ENCODE measurements at regions not wholly inside any gene's neighbourhood (a gene's known extent, or its start where the extent isn't known, plus 50 kb on each side); places are given as distances from the start of the nearest gene placed in this dataset.
"Not testable (repeated sequence)": the region's sequence is repeated elsewhere in the genome, so short reads cannot be mapped to it uniquely, and the experiment has no call there.

DNA sequence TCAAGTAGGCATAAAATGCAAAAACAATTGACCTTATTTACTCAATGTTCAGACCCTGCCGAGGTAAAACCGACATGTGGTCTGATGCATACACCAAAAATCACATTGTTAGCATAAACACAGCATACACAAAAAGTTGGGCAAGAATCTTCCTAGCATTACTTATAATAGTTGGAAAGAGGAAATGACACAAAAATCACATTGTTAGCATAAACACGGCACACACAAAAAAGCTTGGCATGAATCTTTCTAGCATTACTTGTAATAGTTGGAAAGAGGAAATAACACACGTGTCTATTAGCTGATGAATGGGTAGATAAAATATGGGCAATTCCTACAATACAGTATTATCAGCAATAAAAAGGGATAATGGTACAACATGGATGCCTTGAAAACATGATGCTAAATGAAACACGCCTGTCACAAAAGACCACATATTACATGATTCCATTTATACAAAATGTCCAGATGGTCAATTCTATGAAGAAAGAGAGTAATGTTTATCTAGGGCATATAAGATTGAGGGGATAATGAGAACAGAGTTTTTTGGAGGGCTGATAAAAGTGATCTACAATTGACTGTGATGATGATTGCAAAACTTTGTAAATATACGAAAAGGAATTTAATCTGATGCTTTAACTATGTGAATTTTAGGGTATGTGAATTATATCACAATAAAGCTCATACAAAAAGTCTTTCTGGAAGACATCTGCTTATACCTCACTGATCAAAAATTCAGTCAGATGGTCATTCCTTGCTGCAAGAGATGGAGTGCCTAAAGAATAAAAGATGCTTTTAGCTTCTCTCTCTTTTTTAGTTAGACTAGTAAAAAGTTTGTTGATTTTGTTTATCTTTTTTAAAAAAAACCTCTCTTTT is 1019.5 kb upstream of the CITED2 start:
- H3K9me3 Mint-ChIP-seq (ENCODE audit: insufficient read depth) = no peaks in the 10 kb centered on the region
- no peak overlapping the region for H3K4me3 Mint-ChIP-seq
- CTCF ChIA-PET = no interaction called here
- ATAC-seq (no peak), DNase-seq (no peak)
- no peaks in the 10 kb centered on the region for H3K4me1 Mint-ChIP-seq (ENCODE audit: low read depth)
- no peak overlapping the region for H3K27ac Mint-ChIP-seq
- no peaks in the 10 kb centered on the region for H3K36me3 Mint-ChIP-seq (ENCODE audit: low read depth)
- POLR2A ChIA-PET = no interaction called here
- peaks cover 3% of the 10 kb centered on the region for H3K27me3 Mint-ChIP-seq (ENCODE audit: low read depth)

DNA sequence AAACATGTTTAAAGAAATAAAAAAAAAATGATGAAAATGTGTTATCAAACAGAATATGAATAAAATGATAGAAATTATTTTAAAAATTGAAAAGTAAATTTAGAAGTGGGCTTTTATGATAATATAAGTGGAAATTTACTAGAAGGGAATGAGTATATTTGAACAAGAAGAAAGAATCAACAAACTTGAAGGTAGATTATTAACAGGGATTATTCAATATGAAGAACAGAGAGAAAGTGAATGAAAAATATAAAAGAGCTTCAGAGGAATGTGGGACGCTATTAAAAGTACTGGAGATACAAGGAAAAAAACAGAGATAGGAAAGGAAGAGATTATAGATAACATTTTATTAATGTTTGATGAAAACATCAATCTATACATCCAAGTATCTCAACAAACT is 1014.4 kb upstream of the CITED2 start:
- Mint-ChIP-seq H3K27ac (no peak overlapping the region), H3K4me1 (ENCODE audit: low read depth) (no peaks in the 10 kb centered on the region), H3K27me3 (ENCODE audit: low read depth) (peaks cover 3% of the 10 kb centered on the region), H3K36me3 (ENCODE audit: low read depth) (no peaks in the 10 kb centered on the region), H3K9me3 (ENCODE audit: insufficient read depth) (peaks cover 3% of the 10 kb centered on the region), H3K4me3 (no peak overlapping the region)
- CTCF ChIA-PET = no interaction called here
- DNase-seq (no peak), ATAC-seq (no peak)
- POLR2A ChIA-PET = no interaction called here

DNA sequence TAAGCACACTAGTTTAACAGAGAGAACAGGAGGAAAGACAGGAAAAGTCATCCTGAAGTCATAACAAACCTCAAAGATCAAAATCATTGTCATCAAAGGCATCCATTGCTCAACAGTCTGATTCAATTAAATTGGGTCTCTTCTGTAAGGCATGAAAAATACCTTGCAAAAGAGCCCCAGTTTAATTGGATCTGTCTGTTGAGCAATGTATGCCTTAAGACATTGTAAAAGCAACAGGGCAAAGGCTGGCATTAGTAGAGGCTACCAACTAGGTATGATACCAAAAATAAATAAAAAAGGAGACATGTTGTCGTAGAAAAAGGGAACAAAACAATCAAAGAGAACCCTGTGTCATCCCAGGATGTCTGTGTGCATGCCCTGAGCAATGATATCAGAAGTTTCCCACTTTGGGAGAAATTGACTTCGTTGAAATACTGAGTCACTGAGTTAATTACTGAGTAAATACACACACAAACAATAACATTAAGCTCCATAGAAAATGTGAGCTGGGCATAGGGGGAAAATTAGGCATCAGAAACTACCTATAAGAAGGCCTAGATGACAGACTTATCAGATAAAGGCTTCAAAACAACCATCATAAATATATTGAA is 1013.8 kb upstream of the CITED2 start:
- H3K27me3 Mint-ChIP-seq (ENCODE audit: low read depth) = no peaks in the 10 kb centered on the region
- peaks cover 4% of the 10 kb centered on the region for H3K9me3 Mint-ChIP-seq (ENCODE audit: insufficient read depth)
- ATAC-seq (no peak), DNase-seq (no peak)
- no peaks in the 10 kb centered on the region for H3K36me3 Mint-ChIP-seq (ENCODE audit: low read depth)
- POLR2A ChIA-PET = interaction anchor here (0.5 kb wide), 1 partner anchor 36 kb away, joined by 4 read pairs; no protein-coding TSS in a partner anchor
- H3K4me3 Mint-ChIP-seq = no peak overlapping the region
- H3K4me1 Mint-ChIP-seq (ENCODE audit: low read depth) = no peaks in the 10 kb centered on the region
- no peak overlapping the region for H3K27ac Mint-ChIP-seq
- CTCF ChIA-PET = no interaction called here

DNA sequence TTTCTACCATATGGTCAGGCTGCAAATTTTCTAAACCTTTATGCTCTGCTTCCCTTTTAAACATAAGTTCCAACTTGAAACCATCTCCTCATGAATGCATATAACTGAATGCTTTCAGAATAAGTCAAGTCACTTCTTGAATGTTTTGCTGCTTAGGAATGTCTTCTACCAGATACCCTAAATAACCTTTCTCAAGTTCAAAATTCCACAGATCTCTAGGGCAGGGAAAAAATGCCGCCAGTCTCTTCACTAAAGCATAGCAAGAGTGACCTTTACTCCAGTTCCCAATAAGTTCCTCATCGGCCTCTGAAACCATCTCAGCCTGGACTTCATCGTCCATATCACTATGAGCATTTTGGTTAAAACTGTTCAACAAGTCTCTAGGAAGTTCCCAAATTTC is 1011.2 kb upstream of the CITED2 start:
- Mint-ChIP-seq H3K36me3 (ENCODE audit: low read depth) (no peaks in the 10 kb centered on the region), H3K27ac (no peak overlapping the region)
- CTCF ChIA-PET = no interaction called here

DNA sequence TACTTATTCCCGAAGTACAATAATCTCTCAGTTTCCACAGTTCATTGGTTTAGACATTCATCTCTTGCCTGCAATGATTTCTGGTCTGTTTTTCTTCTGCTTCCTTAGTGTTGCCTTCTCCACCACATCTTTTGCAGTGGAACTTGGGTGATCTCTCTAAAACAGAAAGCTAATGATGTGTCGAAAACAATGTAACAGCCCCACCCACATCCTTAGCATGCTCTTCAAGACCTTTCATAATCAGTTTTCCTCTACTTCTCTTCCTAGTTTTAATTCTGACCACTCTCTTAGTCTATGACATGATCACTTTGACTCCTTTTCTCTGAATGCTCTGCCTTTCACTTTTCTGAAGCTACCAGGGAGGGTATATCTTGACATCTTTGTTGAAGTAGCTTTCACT is 1007.9 kb upstream of the CITED2 start:
- ChIA-PET POLR2A (no interaction called here), CTCF (no interaction called here)
- no peak overlapping the region for H3K27ac Mint-ChIP-seq
- no peak overlapping the region for H3K4me3 Mint-ChIP-seq
- peaks cover 4% of the 10 kb centered on the region for H3K9me3 Mint-ChIP-seq (ENCODE audit: insufficient read depth)
- no peaks in the 10 kb centered on the region for H3K36me3 Mint-ChIP-seq (ENCODE audit: low read depth)
- ATAC-seq = no peak
- no peaks in the 10 kb centered on the region for H3K4me1 Mint-ChIP-seq (ENCODE audit: low read depth)
- no peaks in the 10 kb centered on the region for H3K27me3 Mint-ChIP-seq (ENCODE audit: low read depth)
- no peak for DNase-seq

More for the DNA sequence above, 1011.2 kb upstream of the CITED2 start:
- POLR2A ChIA-PET = no interaction called here
- ATAC-seq (no peak), DNase-seq (no peak)
- Mint-ChIP-seq H3K4me1 (ENCODE audit: low read depth) (no peaks in the 10 kb centered on the region), H3K4me3 (no peak overlapping the region), H3K9me3 (ENCODE audit: insufficient read depth) (peaks cover 4% of the 10 kb centered on the region), H3K27me3 (ENCODE audit: low read depth) (no peaks in the 10 kb centered on the region)

DNA sequence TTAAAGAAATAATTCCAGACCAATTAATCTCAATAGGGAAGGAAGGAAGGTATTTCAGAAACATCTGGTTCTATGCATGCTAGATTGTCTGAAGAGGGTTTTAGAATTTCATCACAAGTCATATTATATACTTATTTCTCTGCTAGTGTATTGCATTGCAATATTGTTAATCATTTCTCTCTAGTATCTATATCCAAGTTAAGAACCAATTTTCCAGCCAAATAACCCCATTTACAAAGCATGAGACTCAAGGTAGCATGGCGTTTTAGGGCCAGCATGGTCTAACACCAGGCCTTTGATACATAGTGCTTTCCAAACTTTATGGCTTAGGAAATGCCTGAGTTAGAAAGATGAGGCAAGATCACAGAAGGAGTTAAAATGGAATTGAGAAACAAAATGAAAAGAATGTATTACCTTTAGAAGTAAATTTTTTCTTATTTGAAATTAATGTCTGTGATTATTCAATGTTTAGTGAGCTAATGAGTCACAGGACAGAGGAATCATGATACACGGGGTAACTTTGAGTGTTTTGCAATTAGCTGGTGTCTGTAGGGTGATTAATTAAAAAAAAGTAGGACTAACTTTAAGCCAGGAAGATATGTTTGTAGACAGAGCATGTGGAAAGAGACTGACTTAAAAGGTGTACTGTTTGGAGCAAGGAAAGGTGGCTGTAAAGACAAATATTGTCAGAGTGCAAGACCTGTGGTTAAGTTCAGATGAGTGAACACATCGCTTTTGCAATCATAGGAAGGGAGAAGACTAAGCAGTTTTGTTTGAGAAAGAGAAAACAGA is 1006.2 kb upstream of the CITED2 start:
- H3K4me1 Mint-ChIP-seq (ENCODE audit: low read depth) = no peaks in the 10 kb centered on the region
- ATAC-seq (no peak), DNase-seq (no peak)
- CTCF ChIA-PET = no interaction called here
- no peaks in the 10 kb centered on the region for H3K27me3 Mint-ChIP-seq (ENCODE audit: low read depth)
- POLR2A ChIA-PET = no interaction called here
- peaks cover 4% of the 10 kb centered on the region for H3K9me3 Mint-ChIP-seq (ENCODE audit: insufficient read depth)
- no peak overlapping the region for H3K4me3 Mint-ChIP-seq
- H3K36me3 Mint-ChIP-seq (ENCODE audit: low read depth) = no peaks in the 10 kb centered on the region
- H3K27ac Mint-ChIP-seq = no peak overlapping the region

DNA sequence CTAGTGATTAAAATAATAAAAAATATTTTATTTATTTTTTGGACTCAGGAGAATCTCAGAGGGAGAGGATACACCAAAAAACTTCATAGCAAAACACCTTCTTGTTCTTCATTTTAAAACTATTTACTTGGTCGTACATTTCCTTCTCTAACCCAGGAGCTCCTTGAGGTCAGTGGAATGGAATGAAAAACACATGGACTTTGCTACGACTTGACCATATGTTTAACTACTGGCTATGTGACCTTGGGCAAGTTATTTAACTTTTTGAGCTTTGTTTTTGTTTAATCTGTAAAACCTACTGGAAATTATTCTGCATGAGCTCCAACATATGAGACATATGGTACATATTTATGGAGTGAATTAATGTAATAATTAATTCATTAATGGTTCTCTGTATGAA is 1005.5 kb upstream of the CITED2 start:
- Mint-ChIP-seq H3K27me3 (ENCODE audit: low read depth) (no peaks in the 10 kb centered on the region), H3K27ac (no peak overlapping the region), H3K4me1 (ENCODE audit: low read depth) (no peaks in the 10 kb centered on the region), H3K36me3 (ENCODE audit: low read depth) (no peaks in the 10 kb centered on the region), H3K4me3 (no peak overlapping the region), H3K9me3 (ENCODE audit: insufficient read depth) (peaks cover 4% of the 10 kb centered on the region)
- ChIA-PET POLR2A (no interaction called here), CTCF (no interaction called here)
- DNase-seq = no peak
- no peak for ATAC-seq

DNA sequence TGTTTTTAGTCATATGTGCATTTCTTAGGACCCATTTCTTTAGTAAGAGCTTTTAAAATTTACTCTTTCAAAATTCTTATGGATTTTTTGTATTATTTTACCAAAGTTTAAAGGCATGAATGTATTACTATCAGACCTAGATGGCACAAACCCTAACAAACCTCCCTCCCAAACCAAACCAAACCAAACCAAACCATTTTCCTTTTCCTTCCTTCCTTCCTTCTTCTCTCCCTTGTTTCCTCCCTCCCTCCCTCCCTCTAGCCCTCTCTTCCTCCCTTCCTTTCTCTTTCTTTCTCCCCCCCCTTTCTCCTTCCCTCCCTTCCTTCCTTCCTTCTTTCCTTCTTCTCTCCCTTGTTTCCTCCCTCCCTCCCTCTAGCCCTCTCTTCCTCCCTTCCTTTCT is 1001.8 kb upstream of the CITED2 start:
- no peaks in the 10 kb centered on the region for H3K36me3 Mint-ChIP-seq (ENCODE audit: low read depth)
- ATAC-seq (no peak), DNase-seq (no peak)
- CTCF ChIA-PET = no interaction called here
- H3K27me3 Mint-ChIP-seq (ENCODE audit: low read depth) = no peaks in the 10 kb centered on the region
- H3K9me3 Mint-ChIP-seq (ENCODE audit: insufficient read depth) = no peaks in the 10 kb centered on the region
- H3K27ac Mint-ChIP-seq = no peak overlapping the region
- no peak overlapping the region for H3K4me3 Mint-ChIP-seq
- no peaks in the 10 kb centered on the region for H3K4me1 Mint-ChIP-seq (ENCODE audit: low read depth)
- POLR2A ChIA-PET = no interaction called here

DNA sequence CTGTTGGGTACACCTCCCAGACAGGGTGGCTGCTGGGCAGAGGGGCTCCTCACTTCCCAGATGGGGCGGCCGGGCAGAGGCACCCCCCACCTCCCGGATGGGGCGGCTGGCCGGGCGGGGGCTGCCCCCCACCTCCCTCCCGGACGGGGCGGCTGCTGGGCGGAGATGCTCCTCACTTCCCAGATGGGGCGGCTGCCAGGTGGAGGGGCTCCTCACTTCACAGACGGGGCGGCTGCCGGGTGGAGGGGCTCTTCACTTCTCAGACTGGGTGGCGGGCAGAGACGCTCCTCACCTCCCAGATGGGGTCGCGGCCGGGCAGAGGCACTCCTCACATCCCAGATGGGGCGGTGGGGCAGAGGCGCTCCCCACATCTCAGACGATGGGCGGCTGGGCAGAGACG is 999.3 kb upstream of the CITED2 start:
- CTCF ChIA-PET; ATAC-seq; H3K27ac Mint-ChIP-seq; DNase-seq; H3K4me1 Mint-ChIP-seq (ENCODE audit: low read depth); H3K4me3 Mint-ChIP-seq; H3K27me3 Mint-ChIP-seq (ENCODE audit: low read depth); POLR2A ChIA-PET; H3K36me3 Mint-ChIP-seq (ENCODE audit: low read depth); H3K9me3 Mint-ChIP-seq (ENCODE audit: insufficient read depth): not testable (repeated sequence)

DNA sequence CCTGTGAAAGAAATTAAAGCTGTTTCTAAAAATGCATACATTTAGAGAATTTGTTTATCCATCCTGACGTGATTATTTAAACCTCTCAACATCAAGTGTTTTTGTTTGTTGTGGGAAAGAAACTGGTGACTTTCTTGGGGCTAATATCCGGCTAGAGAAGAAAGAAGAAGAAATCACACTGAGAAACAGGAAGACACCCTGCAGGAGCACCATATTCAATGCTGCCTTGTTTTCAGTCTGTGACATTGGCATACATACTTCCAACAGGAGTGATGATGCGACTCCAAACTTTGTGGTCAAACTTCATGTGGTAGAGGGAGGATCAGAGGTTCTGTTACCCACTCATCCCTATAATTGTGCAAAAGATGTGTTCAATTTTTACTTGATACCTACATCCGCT is 997.6 kb upstream of the CITED2 start:
- Mint-ChIP-seq H3K4me1 (ENCODE audit: low read depth) (no peaks in the 10 kb centered on the region), H3K36me3 (ENCODE audit: low read depth) (no peaks in the 10 kb centered on the region), H3K27ac (no peak overlapping the region), H3K4me3 (no peak overlapping the region), H3K9me3 (ENCODE audit: insufficient read depth) (no peaks in the 10 kb centered on the region), H3K27me3 (ENCODE audit: low read depth) (no peaks in the 10 kb centered on the region)
- ChIA-PET POLR2A (no interaction called here), CTCF (no interaction called here)
- ATAC-seq = no peak
- DNase-seq = no peak

DNA sequence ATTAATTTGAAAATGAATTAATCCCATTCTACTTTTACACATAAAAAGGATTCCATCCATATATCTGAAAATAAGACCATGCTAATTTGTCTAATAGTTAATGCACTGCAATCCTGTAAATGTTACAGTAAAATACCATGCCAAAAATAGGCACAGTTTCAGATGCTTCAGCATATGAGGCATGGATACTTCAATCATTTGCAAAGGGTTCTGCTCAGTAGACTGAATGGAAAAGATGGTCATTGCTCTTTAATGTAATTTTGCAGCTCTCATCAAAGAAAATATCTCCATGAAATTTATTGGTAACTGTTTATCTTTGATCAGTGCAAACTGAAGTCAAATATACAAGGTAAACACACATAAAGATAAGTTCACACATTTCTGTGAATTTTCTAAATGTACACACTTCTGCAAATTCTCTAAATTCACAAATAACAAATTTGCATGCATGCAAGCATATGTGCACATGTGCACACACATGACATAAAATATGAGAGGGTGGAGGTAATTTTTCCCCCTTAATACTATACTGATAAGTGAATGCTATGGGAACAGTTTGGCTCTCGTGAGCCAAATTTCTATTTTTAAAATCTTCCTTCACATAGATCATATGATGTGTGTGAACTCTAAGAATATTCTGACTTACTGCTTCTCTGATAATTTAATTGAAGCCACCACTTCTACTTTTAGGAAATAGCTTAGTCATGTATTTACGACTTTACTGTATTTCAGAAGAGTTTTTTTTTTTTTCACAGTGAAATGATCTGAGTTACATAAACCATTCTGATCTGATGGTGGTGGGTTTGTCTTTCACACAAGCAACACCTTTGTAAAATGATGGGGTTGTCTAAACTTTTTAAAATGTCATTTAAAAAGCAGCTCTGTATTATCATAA is 996.8 kb upstream of the CITED2 start:
- no peak for DNase-seq
- ChIA-PET CTCF (no interaction called here), POLR2A (no interaction called here)
- no peak for ATAC-seq
- H3K27ac Mint-ChIP-seq = no peak overlapping the region
- H3K9me3 Mint-ChIP-seq (ENCODE audit: insufficient read depth) = no peaks in the 10 kb centered on the region
- H3K36me3 Mint-ChIP-seq (ENCODE audit: low read depth) = no peaks in the 10 kb centered on the region
- no peaks in the 10 kb centered on the region for H3K27me3 Mint-ChIP-seq (ENCODE audit: low read depth)
- no peaks in the 10 kb centered on the region for H3K4me1 Mint-ChIP-seq (ENCODE audit: low read depth)
- H3K4me3 Mint-ChIP-seq = no peak overlapping the region

DNA sequence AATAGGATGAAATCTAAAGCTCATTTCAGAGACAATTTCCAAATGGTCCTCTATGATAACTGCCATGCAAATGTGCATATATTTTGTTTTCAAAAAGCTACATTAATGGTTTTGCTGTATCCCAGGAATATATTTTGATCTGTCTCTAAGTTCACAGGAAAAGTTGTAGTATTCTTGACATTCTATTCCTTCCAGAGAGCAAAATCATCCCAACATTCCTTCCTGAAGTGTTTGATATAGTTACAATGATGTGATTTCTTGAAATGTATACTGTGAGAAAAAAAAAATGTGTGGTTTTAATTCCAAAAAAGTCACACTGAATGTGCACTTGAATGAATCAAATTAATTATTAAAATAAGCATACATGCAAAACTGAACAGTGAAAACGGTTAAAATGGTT is 996.0 kb upstream of the CITED2 start:
- DNase-seq (no peak), ATAC-seq (no peak)
- Mint-ChIP-seq H3K27me3 (ENCODE audit: low read depth) (no peaks in the 10 kb centered on the region), H3K36me3 (ENCODE audit: low read depth) (no peaks in the 10 kb centered on the region), H3K4me3 (no peak overlapping the region), H3K27ac (no peak overlapping the region), H3K9me3 (ENCODE audit: insufficient read depth) (no peaks in the 10 kb centered on the region), H3K4me1 (ENCODE audit: low read depth) (no peaks in the 10 kb centered on the region)
- ChIA-PET CTCF (no interaction called here), POLR2A (no interaction called here)

Measured in activated CD8-positive, alpha-beta T cell treated with anti-CD3 and anti-CD28 coated beads, Interleukin-2, amount 10 ng/mL, durations not matched to agents 7 days and 5 days (primary cell).